SK-N-MC (cell line): ENCODE measurements at regions not wholly inside any gene's neighbourhood (a gene's known extent, or its start where the extent isn't known, plus 50 kb on each side); places are given as distances from the start of the nearest gene placed in this dataset.

Experiments used
- DNase-seq: peaks from one replicate; pipeline ENCODE4 v3.0.0-alpha.2; 2011; ENCODE audit warnings: low read depth, low spot score
- H3K27ac ChIP-seq: fragments of 200-600 bp; sonication (generic); 2 replicates; pipeline ENCODE4 v1.5.1; 2016; ENCODE audit warnings: mixed run types
- H3K36me3 ChIP-seq: fragments of 200-600 bp; sonication (generic); 2 replicates; pipeline ENCODE4 v1.6.1; 2017; ENCODE audit warnings: antibody characterized with exemption, low read length, mixed read lengths; ENCODE audit not compliant: insufficient read depth
- H3K4me3 ChIP-seq: fragments of 200-600 bp; sonication (generic); 2 replicates; pipeline ENCODE4 v1.5.1; 2016
- H3K9ac ChIP-seq: fragments of 200-600 bp; sonication (generic); 2 replicates; pipeline ENCODE4 v1.8.0; 2017; ENCODE audit warnings: mixed run types, mixed read lengths; ENCODE audit not compliant: insufficient read length
- H3K9me3 ChIP-seq: fragments of 200-600 bp; sonication (generic); 2 replicates; pipeline ENCODE4 v1.6.1; 2017; ENCODE audit warnings: low read depth, mild to moderate bottlenecking, antibody characterized with exemption, low read length, moderate library complexity, mixed read lengths
- EZH2 ChIP-seq: fragments of 200-600 bp; sonication (generic); IDR thresholded peaks from one replicate; pipeline ENCODE4 v1.6.1; 2017; ENCODE audit warnings: antibody characterized with exemption
- FOXP2 ChIP-seq: optimal IDR thresholded peaks from 2 replicates; pipeline ENCODE3; 2011; ENCODE audit warnings: mild to moderate bottlenecking, moderate library complexity; ENCODE audit not compliant: insufficient read depth; ENCODE audit errors: extremely low read length, control extremely low read depth
- POLR2AphosphoS5 ChIP-seq: IDR thresholded peaks from 2 replicates; pipeline ENCODE4 v1.6.1; 2012; ENCODE audit warnings: mild to moderate bottlenecking, low read depth, low read length, borderline replicate concordance

- TF ChIP-seq POLR2AphosphoS5 (no peak), FOXP2 (no peak), EZH2 (no peak)
- H3K9ac ChIP-seq, result no peak overlapping the region
- no peak overlapping the region for H3K4me3 ChIP-seq
- H3K27ac ChIP-seq, result no peak overlapping the region
- no peaks in the 10 kb centered on the region for H3K36me3 ChIP-seq
- no peaks in the 10 kb centered on the region for H3K9me3 ChIP-seq
- no peak for DNase-seq
Measured at GRCh38 chr3:8206971-8207617, 294.5 kb upstream of the LMCD1 start.

- Histone ChIP-seq H3K4me3 (no peak overlapping the region), H3K9ac (no peak overlapping the region), H3K36me3 (no peaks in the 10 kb centered on the region), H3K9me3 (no peaks in the 10 kb centered on the region), H3K27ac (no peak overlapping the region)
- DNase-seq, result no peak
- TF ChIP-seq FOXP2 (no peak), POLR2AphosphoS5 (no peak), EZH2 (no peak)
Measured at GRCh38 chr3:8210882-8211341, 290.7 kb upstream of the LMCD1 start.

- H3K4me3 ChIP-seq, result no peak overlapping the region
- H3K9me3 ChIP-seq, result no peaks in the 10 kb centered on the region
- no peak for TF ChIP-seq EZH2
- TF ChIP-seq FOXP2, result no peak
- no peak for TF ChIP-seq POLR2AphosphoS5
- H3K27ac ChIP-seq, result no peak overlapping the region
- H3K36me3 ChIP-seq, result no peaks in the 10 kb centered on the region
- DNase-seq, result no peak
- no peak overlapping the region for H3K9ac ChIP-seq
Measured at GRCh38 chr3:8212794-8213193, 288.8 kb upstream of the LMCD1 start.

GRCh38 chr3:8213286-8213685 is 288.3 kb upstream of the LMCD1 start:
- H3K9ac ChIP-seq, result no peak overlapping the region
- no peak for DNase-seq
- no peaks in the 10 kb centered on the region for H3K9me3 ChIP-seq
- no peak overlapping the region for H3K4me3 ChIP-seq
- no peak overlapping the region for H3K27ac ChIP-seq
- TF ChIP-seq POLR2AphosphoS5 (no peak), EZH2 (no peak), FOXP2 (no peak)
- no peaks in the 10 kb centered on the region for H3K36me3 ChIP-seq

GRCh38 chr3:8215821-8216220 is 285.8 kb upstream of the LMCD1 start:
- no peak overlapping the region for H3K4me3 ChIP-seq
- H3K27ac ChIP-seq, result no peak overlapping the region
- no peak for DNase-seq
- H3K9me3 ChIP-seq, result no peaks in the 10 kb centered on the region
- H3K36me3 ChIP-seq, result no peaks in the 10 kb centered on the region
- no peak overlapping the region for H3K9ac ChIP-seq
- TF ChIP-seq FOXP2 (no peak), POLR2AphosphoS5 (no peak), EZH2 (no peak)

- no peaks in the 10 kb centered on the region for H3K36me3 ChIP-seq
- TF ChIP-seq EZH2, result no peak
- no peak for TF ChIP-seq POLR2AphosphoS5
- no peak for TF ChIP-seq FOXP2
- H3K9me3 ChIP-seq, result no peaks in the 10 kb centered on the region
- no peak overlapping the region for H3K9ac ChIP-seq
- no peak overlapping the region for H3K27ac ChIP-seq
- no peak overlapping the region for H3K4me3 ChIP-seq
- DNase-seq, result no peak
Measured at GRCh38 chr3:8218353-8218940, 283.2 kb upstream of the LMCD1 start.

- Histone ChIP-seq H3K9ac (no peak overlapping the region), H3K36me3 (no peaks in the 10 kb centered on the region), H3K4me3 (no peak overlapping the region), H3K9me3 (no peaks in the 10 kb centered on the region), H3K27ac (no peak overlapping the region)
- TF ChIP-seq POLR2AphosphoS5 (no peak), EZH2 (no peak), FOXP2 (no peak)
- no peak for DNase-seq
Measured at GRCh38 chr3:8220291-8220690, 281.3 kb upstream of the LMCD1 start.

GRCh38 chr3:8223766-8224165 is 277.9 kb upstream of the LMCD1 start:
- H3K27ac ChIP-seq, result no peak overlapping the region
- H3K4me3 ChIP-seq, result no peak overlapping the region
- H3K9me3 ChIP-seq, result no peaks in the 10 kb centered on the region
- H3K9ac ChIP-seq, result no peak overlapping the region
- no peaks in the 10 kb centered on the region for H3K36me3 ChIP-seq
- no peak for DNase-seq
- no peak for TF ChIP-seq POLR2AphosphoS5
- no peak for TF ChIP-seq EZH2
- no peak for TF ChIP-seq FOXP2
